Fibroblast of the aortic adventitia (primary cell): ENCODE measurements at regions not wholly inside any gene's neighbourhood (a gene's known extent, or its start where the extent isn't known, plus 50 kb on each side); places are given as distances from the start of the nearest gene placed in this dataset.
"Not testable (repeated sequence)": the region's sequence is repeated elsewhere in the genome, so short reads cannot be mapped to it uniquely, and the experiment has no call there.

Experiments used
- DNase-seq: peaks from one replicate; pipeline ENCODE4 v3.0.0-alpha.2; 2010; ENCODE audit warnings: low read depth
- H3K4me3 ChIP-seq: 2 replicates; pipeline ENCODE4 v1.5.1; 2011; ENCODE audit warnings: low read depth, mild to moderate bottlenecking, control low read depth, low read length, moderate library complexity
- CTCF ChIP-seq: IDR thresholded peaks from 2 replicates; pipeline ENCODE4 v1.5.1; 2011; ENCODE audit warnings: mild to moderate bottlenecking, low read length, control low read depth, inconsistent platforms; ENCODE audit not compliant: insufficient read depth

GRCh38 chr18:14992758-14993157 lies 244.8 kb downstream of the ANKRD30B start:
- DNase-seq, H3K4me3 ChIP-seq: not testable (repeated sequence)

GRCh38 chr18:14995023-14995422 lies 247.1 kb downstream of the ANKRD30B start:
- not testable (repeated sequence) for DNase-seq, H3K4me3 ChIP-seq

- DNase-seq: no peak
- TF ChIP-seq CTCF: no peak
- H3K4me3 ChIP-seq: no peak overlapping the region
Measured at GRCh38 chr18:14997357-14997756, 249.4 kb downstream of the ANKRD30B start.

- not testable (repeated sequence) for H3K4me3 ChIP-seq, DNase-seq
Measured at GRCh38 chr18:14997899-14998298, 249.9 kb downstream of the ANKRD30B start.

- H3K4me3 ChIP-seq: not testable (repeated sequence)
Measured at GRCh38 chr18:14998360-14999042, 250.5 kb downstream of the ANKRD30B start.

GRCh38 chr18:14999085-14999975 lies 251.4 kb downstream of the ANKRD30B start:
- H3K4me3 ChIP-seq: no peak overlapping the region
- no peak for DNase-seq
- TF ChIP-seq CTCF: no peak

More at GRCh38 chr18:14998360-14999042, 250.5 kb downstream of the ANKRD30B start:
- DNase-seq: not testable (repeated sequence)

- DNase-seq, H3K4me3 ChIP-seq: not testable (repeated sequence)
- TF ChIP-seq CTCF: peak; percentile 2
Measured at GRCh38 chr18:15000119-15001037, 252.4 kb downstream of the ANKRD30B start.

GRCh38 chr18:15001038-15001794 lies 253.2 kb downstream of the ANKRD30B start:
- not testable (repeated sequence) for DNase-seq, H3K4me3 ChIP-seq

GRCh38 chr18:15001795-15002107 lies 253.8 kb downstream of the ANKRD30B start:
- not testable (repeated sequence) for DNase-seq, H3K4me3 ChIP-seq

- not testable (repeated sequence) for DNase-seq, H3K4me3 ChIP-seq
Measured at GRCh38 chr18:15002765-15003164, 254.8 kb downstream of the ANKRD30B start.

GRCh38 chr18:15003231-15003630 lies 255.3 kb downstream of the ANKRD30B start:
- DNase-seq, H3K4me3 ChIP-seq: not testable (repeated sequence)

- not testable (repeated sequence) for DNase-seq, H3K4me3 ChIP-seq
Measured at GRCh38 chr18:15003636-15004269, 255.8 kb downstream of the ANKRD30B start.

- not testable (repeated sequence) for DNase-seq, H3K4me3 ChIP-seq
Measured at GRCh38 chr18:15004270-15004973, 256.4 kb downstream of the ANKRD30B start.
